VCaP (cell line): ENCODE measurements at regions not wholly inside any gene's neighbourhood (a gene's known extent, or its start where the extent isn't known, plus 50 kb on each side); places are given as distances from the start of the nearest gene placed in this dataset.

ENCODE experiments used
- H3K27ac ChIP-seq: fragments of 450-650 bp; 2 replicates; pipeline ENCODE4 v1.5.1; 2017
- CTCF ChIP-seq: fragments of 450-650 bp; conservative IDR thresholded peaks from 2 replicates; pipeline ENCODE4 v1.5.1; 2017; ENCODE audit warnings: mild to moderate bottlenecking, moderate library complexity

GRCh38 chr7:42685911-42686310 lies 226.0 kb downstream of the C7orf25 start:
- H3K27ac ChIP-seq = no peak overlapping the region
- TF ChIP-seq CTCF = no peak

GRCh38 chr7:42677751-42678699 lies 233.8 kb downstream of the C7orf25 start:
- TF ChIP-seq CTCF = no peak
- H3K27ac ChIP-seq = no peak overlapping the region

GRCh38 chr7:42674541-42674940 lies 237.3 kb downstream of the C7orf25 start:
- TF ChIP-seq CTCF = no peak
- no peak overlapping the region for H3K27ac ChIP-seq

- no peak for TF ChIP-seq CTCF
- no peak overlapping the region for H3K27ac ChIP-seq
Measured at GRCh38 chr7:42673951-42674350, 237.9 kb downstream of the C7orf25 start.

GRCh38 chr7:42672339-42672999 lies 239.4 kb downstream of the C7orf25 start:
- H3K27ac ChIP-seq = no peak overlapping the region
- no peak for TF ChIP-seq CTCF

GRCh38 chr7:42671627-42672026 lies 240.2 kb downstream of the C7orf25 start:
- no peak for TF ChIP-seq CTCF
- no peak overlapping the region for H3K27ac ChIP-seq

- no peak overlapping the region for H3K27ac ChIP-seq
- TF ChIP-seq CTCF = no peak
Measured at GRCh38 chr7:42666994-42667393, 244.9 kb downstream of the C7orf25 start.
